Fibroblast of lung (primary cell): ENCODE measurements at regions not wholly inside any gene's neighbourhood (a gene's known extent, or its start where the extent isn't known, plus 50 kb on each side); places are given as distances from the start of the nearest gene placed in this dataset.

Source experiments
- CTCF ChIP-seq, 2 donors: IDR thresholded peaks in 1 of 2; conservative IDR thresholded peaks in 1 of 2; 1 replicate in 1 of 2; 2 replicates in 1 of 2; pipeline ENCODE4 v1.5.1; 2011 to 2012; ENCODE audit warnings: low read length in 2 of 2, control low read depth in 1 of 2, inconsistent platforms in 1 of 2, low read depth in 1 of 2, mild to moderate bottlenecking in 1 of 2
- EZH2 ChIP-seq: IDR thresholded peaks from 2 replicates; pipeline ENCODE4 v1.5.1; 2012; ENCODE audit warnings: low read length, control low read depth, mild to moderate bottlenecking; ENCODE audit errors: missing control alignments

- no peak for TF ChIP-seq CTCF (conservative IDR thresholded peaks at IDR 0.05 in 1 of 2, IDR thresholded peaks at IDR 0.05 in 1 of 2; ENCODE audit: low read depth in 1 of 2, low read length in 2 of 2)
- no peak for TF ChIP-seq EZH2
Measured at GRCh38 chr18:45408218-45408617, 207.1 kb upstream of the SLC14A2 start.
